Stromal cell of bone marrow (primary cell): ENCODE measurements at regions not wholly inside any gene's neighbourhood (a gene's known extent, or its start where the extent isn't known, plus 50 kb on each side); places are given as distances from the start of the nearest gene placed in this dataset.
A peak's percentile ranks its signal among the peaks of the same experiment; 100 is the strongest.

Source experiments
- DNase-seq: peaks from one replicate; pipeline ENCODE4 v3.0.0-alpha.2; 2012; ENCODE audit warnings: low read depth

- peak; percentile 53 for DNase-seq
Observed at GRCh38 chr9:76557674-76558225, 98.8 kb downstream of the GCNT1 start.

- no peak for DNase-seq
Observed at GRCh38 chr9:76558465-76558864, 99.5 kb downstream of the GCNT1 start.

GRCh38 chr9:76559286-76559685, 100.3 kb downstream of the GCNT1 start:
- DNase-seq: no peak

GRCh38 chr9:76560481-76560922, 101.5 kb downstream of the GCNT1 start:
- DNase-seq: peak; percentile 48

GRCh38 chr9:76561050-76561713, 102.2 kb downstream of the GCNT1 start:
- DNase-seq: no peak
